Neural crest cell (in vitro differentiated cells): ENCODE measurements at regions not wholly inside any gene's neighbourhood (a gene's known extent, or its start where the extent isn't known, plus 50 kb on each side); places are given as distances from the start of the nearest gene placed in this dataset.

Experiments
- DNase-seq: peaks from one replicate; pipeline ENCODE4 v3.0.0; 2021; ENCODE audit warnings: low read depth, mixed read lengths, low spot score
- H3K27ac Mint-ChIP-seq: one replicate; pipeline ENCODE4 v1.8.0; 2021; ENCODE audit warnings: mild to moderate bottlenecking, mixed read lengths; ENCODE audit not compliant: unreplicated experiment
- H3K27me3 Mint-ChIP-seq: 2 replicates; pipeline ENCODE4 v1.8.0; 2021; ENCODE audit warnings: low read depth, mild to moderate bottlenecking, mixed read lengths
- H3K36me3 Mint-ChIP-seq: 2 replicates; pipeline ENCODE4 v1.8.0; 2021; ENCODE audit warnings: low read depth, mild to moderate bottlenecking, mixed read lengths
- H3K4me1 Mint-ChIP-seq: 2 replicates; pipeline ENCODE4 v1.8.0; 2021; ENCODE audit warnings: mixed read lengths
- H3K4me3 Mint-ChIP-seq: one replicate; pipeline ENCODE4 v1.8.0; 2021; ENCODE audit warnings: mild to moderate bottlenecking, mixed read lengths
- H3K9me3 Mint-ChIP-seq: 2 replicates; pipeline ENCODE4 v1.8.0; 2021; ENCODE audit warnings: mixed read lengths
- TF ChIP-seq, protein P1 (sequence below): fragments of 200-600 bp; sonication (generic); conservative IDR thresholded peaks from 2 replicates; pipeline ENCODE4 v1.5.0; 2021; ENCODE audit warnings: antibody characterized with exemption, mild to moderate bottlenecking

- no peak for DNase-seq
- Mint-ChIP-seq H3K36me3 (no peaks in the 10 kb centered on the region), H3K27me3 (no peaks in the 10 kb centered on the region), H3K4me3 (no peak overlapping the region), H3K9me3 (no peaks in the 10 kb centered on the region), H3K27ac (no peak overlapping the region), H3K4me1 (peaks cover 20% of the 10 kb centered on the region)
- TF ChIP-seq, protein P1, sequence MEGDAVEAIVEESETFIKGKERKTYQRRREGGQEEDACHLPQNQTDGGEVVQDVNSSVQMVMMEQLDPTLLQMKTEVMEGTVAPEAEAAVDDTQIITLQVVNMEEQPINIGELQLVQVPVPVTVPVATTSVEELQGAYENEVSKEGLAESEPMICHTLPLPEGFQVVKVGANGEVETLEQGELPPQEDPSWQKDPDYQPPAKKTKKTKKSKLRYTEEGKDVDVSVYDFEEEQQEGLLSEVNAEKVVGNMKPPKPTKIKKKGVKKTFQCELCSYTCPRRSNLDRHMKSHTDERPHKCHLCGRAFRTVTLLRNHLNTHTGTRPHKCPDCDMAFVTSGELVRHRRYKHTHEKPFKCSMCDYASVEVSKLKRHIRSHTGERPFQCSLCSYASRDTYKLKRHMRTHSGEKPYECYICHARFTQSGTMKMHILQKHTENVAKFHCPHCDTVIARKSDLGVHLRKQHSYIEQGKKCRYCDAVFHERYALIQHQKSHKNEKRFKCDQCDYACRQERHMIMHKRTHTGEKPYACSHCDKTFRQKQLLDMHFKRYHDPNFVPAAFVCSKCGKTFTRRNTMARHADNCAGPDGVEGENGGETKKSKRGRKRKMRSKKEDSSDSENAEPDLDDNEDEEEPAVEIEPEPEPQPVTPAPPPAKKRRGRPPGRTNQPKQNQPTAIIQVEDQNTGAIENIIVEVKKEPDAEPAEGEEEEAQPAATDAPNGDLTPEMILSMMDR: no peak
These were observed 728.4 kb upstream of the GOLIM4 start for GRCh38 chr3:168824107-168824506.

DNA sequence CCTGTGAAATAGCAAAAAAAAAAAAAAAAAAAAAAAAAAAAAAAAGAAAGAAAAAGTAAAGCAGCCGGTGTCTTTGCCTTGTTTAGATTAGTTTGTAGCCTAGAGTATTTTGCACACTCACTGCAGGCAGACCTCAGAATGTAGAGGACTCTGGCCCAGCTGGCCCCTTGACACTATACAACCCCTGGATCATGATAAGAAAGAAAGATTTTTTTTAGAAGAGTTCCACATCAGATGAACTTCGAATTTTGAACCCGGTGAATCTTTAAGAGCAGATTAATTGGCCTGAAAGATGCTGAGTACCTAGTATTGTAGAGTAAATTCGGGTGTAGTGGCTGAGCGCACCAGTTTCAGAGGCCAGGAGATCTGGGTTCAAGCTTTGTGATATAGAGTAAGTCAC is 727.7 kb upstream of the GOLIM4 start:
- Mint-ChIP-seq H3K4me1 (peaks cover 13% of the 10 kb centered on the region), H3K27me3 (no peaks in the 10 kb centered on the region), H3K36me3 (no peaks in the 10 kb centered on the region), H3K27ac (no peak overlapping the region), H3K4me3 (no peak overlapping the region), H3K9me3 (no peaks in the 10 kb centered on the region)
- TF ChIP-seq, protein P1: no peak
- no peak for DNase-seq

GRCh38 chr3:168820810-168821415 is 725.2 kb upstream of the GOLIM4 start:
- Mint-ChIP-seq H3K4me3 (no peak overlapping the region), H3K27ac (no peak overlapping the region), H3K27me3 (no peaks in the 10 kb centered on the region), H3K4me1 (peaks cover 25% of the 10 kb centered on the region), H3K36me3 (no peaks in the 10 kb centered on the region), H3K9me3 (no peaks in the 10 kb centered on the region)
- TF ChIP-seq, protein P1: no peak
- no peak for DNase-seq

DNA sequence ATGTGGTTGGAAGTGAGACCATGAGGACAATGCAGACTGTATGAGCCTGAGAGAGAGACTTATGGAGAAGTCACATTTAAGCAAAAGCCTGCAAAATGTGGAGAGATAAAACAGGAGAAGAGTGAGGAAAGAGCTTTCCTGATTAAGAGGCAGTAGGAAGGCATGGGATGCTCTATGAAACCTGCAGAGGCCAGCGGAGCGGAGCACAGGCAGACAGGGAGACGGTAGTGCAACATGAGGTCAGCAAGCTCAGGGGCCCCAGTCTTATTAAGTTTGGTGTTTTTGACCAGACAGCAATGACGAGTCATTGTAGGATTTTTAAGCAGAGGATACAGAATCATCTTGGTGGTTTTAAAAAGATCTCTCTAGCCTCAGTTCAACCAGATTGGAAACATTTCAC is 721.5 kb upstream of the GOLIM4 start:
- H3K4me3 Mint-ChIP-seq: no peak overlapping the region
- TF ChIP-seq, protein P1: no peak
- no peaks in the 10 kb centered on the region for H3K9me3 Mint-ChIP-seq
- no peaks in the 10 kb centered on the region for H3K36me3 Mint-ChIP-seq
- H3K4me1 Mint-ChIP-seq: peaks cover 42% of the 10 kb centered on the region
- no peak for DNase-seq
- no peaks in the 10 kb centered on the region for H3K27me3 Mint-ChIP-seq
- peak overlapping the region; percentile 6 for H3K27ac Mint-ChIP-seq

DNA sequence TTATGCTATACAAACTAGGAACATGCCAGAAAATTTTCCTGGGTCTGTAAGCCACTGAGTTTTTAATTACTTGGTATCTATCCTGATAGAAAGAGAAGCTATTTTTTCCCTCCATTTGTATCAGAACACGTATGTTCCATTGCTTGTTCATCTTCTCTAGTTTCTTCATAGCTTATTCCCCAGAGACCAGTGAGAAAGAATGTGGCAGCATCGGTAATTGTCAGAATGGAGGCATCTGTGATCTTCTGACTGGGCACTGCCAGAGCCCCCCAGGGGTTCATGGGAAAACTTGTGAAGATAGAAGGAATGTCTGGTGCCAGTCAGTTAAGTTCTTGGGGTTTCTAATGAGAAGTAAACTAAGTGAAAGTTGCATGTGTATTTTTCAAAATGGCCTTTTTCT is 720.2 kb upstream of the GOLIM4 start:
- H3K4me3 Mint-ChIP-seq: no peak overlapping the region
- TF ChIP-seq, protein P1: no peak
- H3K4me1 Mint-ChIP-seq: peaks cover 51% of the 10 kb centered on the region
- no peak overlapping the region for H3K27ac Mint-ChIP-seq
- no peaks in the 10 kb centered on the region for H3K36me3 Mint-ChIP-seq
- no peak for DNase-seq
- H3K27me3 Mint-ChIP-seq: no peaks in the 10 kb centered on the region
- no peaks in the 10 kb centered on the region for H3K9me3 Mint-ChIP-seq
